HCT116 (cell line): ENCODE measurements at regions not wholly inside any gene's neighbourhood (a gene's known extent, or its start where the extent isn't known, plus 50 kb on each side); places are given as distances from the start of the nearest gene placed in this dataset.

ENCODE experiments used
- ATAC-seq: fragments of 200-7000 bp; cut with Tn5 transposase; 2 replicates; pipeline ENCODE4 v1.9.1; 2020; ENCODE audit warnings: mild to moderate bottlenecking, moderate library complexity
- BruUV-seq: library from RNA; stranded (reverse); fragments of 400-500 nt; replicated peaks from 2 replicates; lab custom pipeline; 2021; lab: Mats Ljungman, UMichigan
- CTCF ChIA-PET: fragments of 300-600 bp; sonication (Branson Sonifier 250); formaldehyde crosslinking; loops from one replicate; lab custom pipeline; 2021; ENCODE audit warnings: antibody characterized with exemption; lab: Charles Lee
- POLR2A ChIA-PET: fragments of 300-600, 350-600 bp; sonication (Branson Sonifier 250); formaldehyde crosslinking; loops from one replicate; lab custom pipeline; 2021; ENCODE audit warnings: antibody characterized with exemption; lab: Charles Lee
- RAD21 ChIA-PET, 2 experiments: fragments of 300-600 bp; sonication (Branson Sonifier 250); formaldehyde crosslinking; loops; one replicate each; lab custom pipeline; 2023; ENCODE audit warnings: low total read pairs in 2 of 2; ENCODE audit not compliant: uncharacterized antibody in 2 of 2, unreplicated experiment in 2 of 2, low non-redundant PET in 1 of 2; lab: Charles Lee
- DNase-seq: peaks from one replicate; pipeline ENCODE4 v3.0.0-alpha.2; 2010; ENCODE audit warnings: low read depth, low spot score
- H2AFZ ChIP-seq: fragments of 200-600 bp; shearing (Covaris generic), sonication (generic); 2 replicates; pipeline ENCODE4 v1.6.1; 2017; ENCODE audit warnings: low read depth, mixed run types, mixed read lengths, antibody characterized with exemption, low read length; ENCODE audit not compliant: poor library complexity, severe bottlenecking
- H3K27ac ChIP-seq: 2 replicates; pipeline ENCODE4 v1.5.1; 2012; ENCODE audit warnings: low read depth, low read length
- H3K27me3 ChIP-seq: fragments of 200-600 bp; sonication (generic); 2 replicates; pipeline ENCODE4 v1.6.1; 2016; ENCODE audit warnings: mixed run types, low read length, mixed read lengths; ENCODE audit not compliant: insufficient read depth
- H3K36me3 ChIP-seq, 2 experiments: fragments of 200-500 bp in 1 of 2; fragments of 200-600 bp in 1 of 2; sonication (Bioruptor generic) in 1 of 2; sonication (generic) in 1 of 2; 2 replicates each; pipeline versions ENCODE4 v1.5.1 to v1.6.1; 2014 to 2016; ENCODE audit warnings: low read length in 2 of 2, inconsistent platforms in 1 of 2, mixed read lengths in 1 of 2, mixed run types in 1 of 2; ENCODE audit not compliant: insufficient read depth in 2 of 2, control insufficient read depth in 1 of 2
- H3K4me1 ChIP-seq, 2 experiments: fragments of 200-600 bp in 1 of 2; sonication (generic) in 1 of 2; 2 replicates each; pipeline versions ENCODE4 v1.5.1 to v1.6.1; 2012 to 2017; ENCODE audit warnings: low read length in 2 of 2, inconsistent platforms in 1 of 2, mild to moderate bottlenecking in 1 of 2, mixed read lengths in 1 of 2, mixed run types in 1 of 2, moderate library complexity in 1 of 2; ENCODE audit not compliant: insufficient read depth in 2 of 2, control insufficient read depth in 1 of 2
- H3K4me2 ChIP-seq: fragments of 200-600 bp; sonication (generic); 2 replicates; pipeline ENCODE4 v1.6.1; 2017; ENCODE audit warnings: mixed run types, low read length, mixed read lengths
- H3K4me3 ChIP-seq, 2 experiments: fragments of 200-600 bp in 1 of 2; sonication (generic) in 1 of 2; replicated peaks in 1 of 2; 2 replicates each; pipeline ENCODE4 v1.5.1; 2011 to 2016; ENCODE audit warnings: low read length in 2 of 2, control low read depth in 1 of 2, low read depth in 1 of 2, mild to moderate bottlenecking in 1 of 2, mixed read lengths in 1 of 2, mixed run types in 1 of 2
- H3K79me2 ChIP-seq: fragments of 200-600 bp; sonication (generic); 2 replicates; pipeline ENCODE4 v1.6.1; 2017; ENCODE audit warnings: mild to moderate bottlenecking, mixed run types, low read length, moderate library complexity, mixed read lengths; ENCODE audit not compliant: insufficient read depth
- H3K9ac ChIP-seq: fragments of 200-600 bp; sonication (generic); 2 replicates; pipeline ENCODE4 v1.6.1; 2016; ENCODE audit warnings: low read length, mixed read lengths
- H3K9me2 ChIP-seq: fragments of 200-600 bp; sonication (generic), shearing (Covaris generic); 2 replicates; pipeline ENCODE4 v1.6.1; 2017; ENCODE audit warnings: mixed run types, mild to moderate bottlenecking, moderate library complexity; ENCODE audit not compliant: insufficient read depth
- H3K9me3 ChIP-seq, 2 experiments: fragments of 200-500 bp in 1 of 2; fragments of 200-600 bp in 1 of 2; sonication (Bioruptor generic) in 1 of 2; sonication (generic) in 1 of 2; 2 replicates each; pipeline ENCODE4 v1.6.1; 2014 to 2017; ENCODE audit warnings: low read length in 2 of 2, mixed read lengths in 2 of 2, inconsistent platforms in 1 of 2, low read depth in 1 of 2, mild to moderate bottlenecking in 1 of 2, mixed run types in 1 of 2, moderate library complexity in 1 of 2; ENCODE audit not compliant: control insufficient read depth in 1 of 2, insufficient read depth in 1 of 2
- H4K20me1 ChIP-seq: fragments of 200-600 bp; sonication (generic), shearing (Covaris generic); 2 replicates; pipeline ENCODE4 v1.6.1; 2017; ENCODE audit warnings: mixed run types, mild to moderate bottlenecking, moderate library complexity; ENCODE audit not compliant: insufficient read depth
- CEBPB ChIP-seq: IDR thresholded peaks from 2 replicates; pipeline ENCODE4 v1.6.1; 2012; ENCODE audit warnings: low read depth
- ELF1 ChIP-seq: IDR thresholded peaks from 2 replicates; pipeline ENCODE4 v1.6.1; 2012; ENCODE audit warnings: low read depth, borderline replicate concordance
- EZH2 ChIP-seq: fragments of 200-600 bp; sonication (generic); IDR thresholded peaks from 2 replicates; pipeline ENCODE4 v1.6.1; 2017; ENCODE audit warnings: antibody characterized with exemption, mixed run types
- POLR2AphosphoS5 ChIP-seq: IDR thresholded peaks from 2 replicates; pipeline ENCODE4 v1.6.1; 2011; ENCODE audit warnings: mild to moderate bottlenecking, low read depth, low read length, moderate library complexity
- SRF ChIP-seq: IDR thresholded peaks from 2 replicates; pipeline ENCODE4 v1.6.1; 2012; ENCODE audit warnings: low read depth
- ZFX ChIP-seq: fragments of 450-650 bp; IDR thresholded peaks from 2 replicates; pipeline ENCODE4 v1.6.1; 2017
- ZNF274 ChIP-seq: fragments of 200-500 bp; sonication (Bioruptor generic); IDR thresholded peaks from 2 replicates; pipeline ENCODE4 v1.6.1; 2014; ENCODE audit warnings: mild to moderate bottlenecking, low read depth, low read length, inconsistent platforms
- intact Hi-C: fragments of 100-400 bp; cut with micrococcal nuclease; formaldehyde crosslinking; loops from 2 replicates; pipeline ENCODE4 v1.10.0; 2022
- TF ChIP-seq, protein P1 (sequence below): IDR thresholded peaks from 2 replicates; pipeline ENCODE4 v1.6.1; 2012
- TF ChIP-seq, protein P2 (sequence below): IDR thresholded peaks from 2 replicates; pipeline ENCODE4 v1.6.1; 2012; ENCODE audit warnings: low read depth

DNA sequence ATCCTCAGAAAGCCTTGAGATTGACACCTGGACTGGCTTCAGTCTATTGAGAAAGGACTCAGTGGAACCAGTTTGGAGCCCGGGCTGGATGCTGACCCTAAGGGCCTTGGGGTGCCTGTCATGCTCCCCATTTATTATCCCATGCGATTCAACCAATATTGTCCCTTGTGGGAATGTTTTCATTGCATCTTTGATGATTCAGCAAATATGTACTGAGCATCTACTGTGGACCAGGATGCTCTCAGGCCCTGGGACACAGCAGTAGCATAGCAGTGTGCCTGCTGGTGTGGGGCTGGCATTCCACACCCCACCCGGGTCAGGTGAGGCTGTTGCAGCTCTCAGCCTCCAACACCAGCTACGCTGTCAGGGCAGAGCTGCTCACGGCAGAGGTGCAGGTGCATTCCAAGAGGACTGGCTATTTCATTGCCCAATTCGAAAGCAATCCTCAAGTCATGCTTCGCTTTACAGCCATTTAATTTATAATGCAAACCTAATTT is 586.0 kb downstream of the TCERG1L start:
- DNase-seq (no peak), ATAC-seq (no peak)
- Histone ChIP-seq H3K27me3 (no peaks in the 10 kb centered on the region), H3K9me3 (no peaks in the 10 kb centered on the region), H4K20me1 (no peaks in the 10 kb centered on the region), H3K79me2 (no peaks in the 10 kb centered on the region), H3K27ac (no peak overlapping the region), H3K4me2 (no peak overlapping the region), H3K36me3 (no peaks in the 10 kb centered on the region), H3K4me1 (no peaks in the 10 kb centered on the region), H3K9me2 (no peaks in the 10 kb centered on the region), H3K9ac (no peak overlapping the region), H2AFZ (no peak overlapping the region), H3K4me3 (no peak overlapping the region)
- intact Hi-C loops: no loop called here
- TF ChIP-seq POLR2AphosphoS5 (no peak), CEBPB (no peak), SRF (no peak), ZNF274 (no peak), ELF1 (no peak), EZH2 (no peak), ZFX (no peak)
- TF ChIP-seq, protein P1, sequence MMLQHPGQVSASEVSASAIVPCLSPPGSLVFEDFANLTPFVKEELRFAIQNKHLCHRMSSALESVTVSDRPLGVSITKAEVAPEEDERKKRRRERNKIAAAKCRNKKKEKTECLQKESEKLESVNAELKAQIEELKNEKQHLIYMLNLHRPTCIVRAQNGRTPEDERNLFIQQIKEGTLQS: no peak
- TF ChIP-seq, protein P2, sequence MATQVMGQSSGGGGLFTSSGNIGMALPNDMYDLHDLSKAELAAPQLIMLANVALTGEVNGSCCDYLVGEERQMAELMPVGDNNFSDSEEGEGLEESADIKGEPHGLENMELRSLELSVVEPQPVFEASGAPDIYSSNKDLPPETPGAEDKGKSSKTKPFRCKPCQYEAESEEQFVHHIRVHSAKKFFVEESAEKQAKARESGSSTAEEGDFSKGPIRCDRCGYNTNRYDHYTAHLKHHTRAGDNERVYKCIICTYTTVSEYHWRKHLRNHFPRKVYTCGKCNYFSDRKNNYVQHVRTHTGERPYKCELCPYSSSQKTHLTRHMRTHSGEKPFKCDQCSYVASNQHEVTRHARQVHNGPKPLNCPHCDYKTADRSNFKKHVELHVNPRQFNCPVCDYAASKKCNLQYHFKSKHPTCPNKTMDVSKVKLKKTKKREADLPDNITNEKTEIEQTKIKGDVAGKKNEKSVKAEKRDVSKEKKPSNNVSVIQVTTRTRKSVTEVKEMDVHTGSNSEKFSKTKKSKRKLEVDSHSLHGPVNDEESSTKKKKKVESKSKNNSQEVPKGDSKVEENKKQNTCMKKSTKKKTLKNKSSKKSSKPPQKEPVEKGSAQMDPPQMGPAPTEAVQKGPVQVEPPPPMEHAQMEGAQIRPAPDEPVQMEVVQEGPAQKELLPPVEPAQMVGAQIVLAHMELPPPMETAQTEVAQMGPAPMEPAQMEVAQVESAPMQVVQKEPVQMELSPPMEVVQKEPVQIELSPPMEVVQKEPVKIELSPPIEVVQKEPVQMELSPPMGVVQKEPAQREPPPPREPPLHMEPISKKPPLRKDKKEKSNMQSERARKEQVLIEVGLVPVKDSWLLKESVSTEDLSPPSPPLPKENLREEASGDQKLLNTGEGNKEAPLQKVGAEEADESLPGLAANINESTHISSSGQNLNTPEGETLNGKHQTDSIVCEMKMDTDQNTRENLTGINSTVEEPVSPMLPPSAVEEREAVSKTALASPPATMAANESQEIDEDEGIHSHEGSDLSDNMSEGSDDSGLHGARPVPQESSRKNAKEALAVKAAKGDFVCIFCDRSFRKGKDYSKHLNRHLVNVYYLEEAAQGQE: no peak
- BruUV-seq: no TSS peak
- ChIA-PET CTCF (no interaction called here), RAD21 (no interaction called here), POLR2A (no interaction called here)
